Endothelial cell of umbilical vein (primary cell): ENCODE measurements at regions not wholly inside any gene's neighbourhood (a gene's known extent, or its start where the extent isn't known, plus 50 kb on each side); places are given as distances from the start of the nearest gene placed in this dataset.

ENCODE experiments used
- BruUV-seq: library from RNA; stranded (reverse); fragments of 400-500 nt; replicated peaks from 2 replicates; lab custom pipeline; 2021; lab: Mats Ljungman, UMichigan
- CTCF ChIA-PET: fragments of 300-600, 350-600 bp; sonication (Branson Sonifier 250); formaldehyde crosslinking; loops from one replicate; lab custom pipeline; 2021; ENCODE audit warnings: antibody characterized with exemption, inconsistent platforms; lab: Charles Lee
- POLR2A ChIA-PET: fragments of 300-600, 350-600 bp; sonication (Branson Sonifier 250); formaldehyde crosslinking; loops from one replicate; lab custom pipeline; 2021; ENCODE audit warnings: antibody characterized with exemption, inconsistent platforms; lab: Charles Lee
- DNase-seq: peaks from one replicate; pipeline ENCODE4 v3.0.0-alpha.2; 2011; ENCODE audit warnings: low read depth, low spot score
- FAIRE-seq: peaks from 2 replicates; lab custom pipeline; 2011; peaks lifted over from hg19 to GRCh38; lab: Jason Lieb, UNC
- H2AFZ ChIP-seq: 2 replicates; pipeline ENCODE4 v1.6.0; 2012; ENCODE audit warnings: low read depth, low read length, control low read depth, inconsistent platforms
- H3K27ac ChIP-seq: 2 replicates; pipeline ENCODE4 v1.5.1; 2011; ENCODE audit warnings: low read depth, mild to moderate bottlenecking, control low read depth, low read length, moderate library complexity; ENCODE audit not compliant: insufficient read depth
- H3K27me3 ChIP-seq, 2 experiments: 2 replicates each; pipeline versions ENCODE4 v1.6.0 to v1.6.1; 2011; ENCODE audit warnings: low read length in 2 of 2, mixed read lengths in 1 of 2; ENCODE audit not compliant: control insufficient read depth in 2 of 2, insufficient read depth in 2 of 2
- H3K36me3 ChIP-seq, 2 experiments: 2 replicates in 1 of 2; 3 replicates in 1 of 2; pipeline ENCODE4 v1.5.1; 2011; ENCODE audit warnings: low read length in 2 of 2, mild to moderate bottlenecking in 1 of 2, moderate library complexity in 1 of 2; ENCODE audit not compliant: control insufficient read depth in 2 of 2, insufficient read depth in 2 of 2; ENCODE audit errors: extremely low read depth in 1 of 2
- H3K4me1 ChIP-seq: 3 replicates; pipeline ENCODE4 v1.5.1; 2011; ENCODE audit warnings: mild to moderate bottlenecking, low read length; ENCODE audit not compliant: control insufficient read depth, insufficient read depth; ENCODE audit errors: extremely low read depth
- H3K4me2 ChIP-seq: 2 replicates; pipeline ENCODE4 v1.6.1; 2011; ENCODE audit warnings: low read length, control low read depth, mixed read lengths; ENCODE audit not compliant: insufficient read depth
- H3K4me3 ChIP-seq, 3 experiments: fragments of 200-600 bp in 1 of 3; sonication (generic), shearing (Covaris generic) in 1 of 3; replicated peaks in 1 of 3; 2 replicates each; pipeline ENCODE4 v1.5.1; 2011 to 2016; ENCODE audit warnings: control low read depth in 3 of 3, low read length in 3 of 3, mild to moderate bottlenecking in 2 of 3, inconsistent platforms in 1 of 3, low read depth in 1 of 3, moderate library complexity in 1 of 3; ENCODE audit not compliant: insufficient read depth in 1 of 3
- H3K79me2 ChIP-seq: 2 replicates; pipeline ENCODE4 v1.6.0; 2012; ENCODE audit warnings: low read length, inconsistent platforms; ENCODE audit not compliant: control insufficient read depth, insufficient read depth
- H3K9ac ChIP-seq: replicated peaks from 2 replicates; pipeline ENCODE3; 2011; ENCODE audit warnings: low read length, control low read depth; ENCODE audit not compliant: insufficient read depth; ENCODE audit errors: extremely low read depth
- H3K9me1 ChIP-seq: replicated peaks from 3 replicates; pipeline ENCODE4 v1.6.0; 2011; ENCODE audit warnings: mild to moderate bottlenecking, low read length; ENCODE audit not compliant: control insufficient read depth, insufficient read depth; ENCODE audit errors: extremely low read depth
- H3K9me3 ChIP-seq: replicated peaks from 2 replicates; pipeline ENCODE4 v1.5.1; 2012; ENCODE audit warnings: low read length, inconsistent platforms; ENCODE audit not compliant: control insufficient read depth, insufficient read depth
- H4K20me1 ChIP-seq: replicated peaks from 2 replicates; pipeline ENCODE3; 2011; ENCODE audit warnings: mild to moderate bottlenecking, low read length; ENCODE audit not compliant: control insufficient read depth, insufficient read depth; ENCODE audit errors: extremely low read depth
- CTCF ChIP-seq, 2 donors: IDR thresholded peaks; 1 replicate in 1 of 2; 2 replicates in 1 of 2; pipeline ENCODE4 v1.5.1; 2011; ENCODE audit warnings: low read length in 2 of 2, mild to moderate bottlenecking in 2 of 2, moderate library complexity in 2 of 2, control low read depth in 1 of 2, inconsistent platforms in 1 of 2, low read depth in 1 of 2; ENCODE audit not compliant: insufficient read depth in 1 of 2; ENCODE audit errors: extremely low read depth in 1 of 2
- EZH2 ChIP-seq: IDR thresholded peaks from 2 replicates; pipeline ENCODE4 v1.6.1; 2012; ENCODE audit warnings: borderline replicate concordance, low read depth, mild to moderate bottlenecking, moderate library complexity, low read length, inconsistent platforms; ENCODE audit not compliant: severe bottlenecking
- FOS ChIP-seq: IDR thresholded peaks from 2 replicates; pipeline ENCODE4 v1.6.1; 2011; ENCODE audit warnings: mild to moderate bottlenecking, low read length, moderate library complexity, borderline replicate concordance; ENCODE audit not compliant: insufficient read depth
- GATA2 ChIP-seq: IDR thresholded peaks from 2 replicates; pipeline ENCODE4 v1.7.0; 2011; ENCODE audit warnings: low read depth, mild to moderate bottlenecking, moderate library complexity, mixed read lengths, low read length; ENCODE audit not compliant: insufficient read length, insufficient read depth
- JUN ChIP-seq: IDR thresholded peaks from 2 replicates; pipeline ENCODE4 v1.6.1; 2011; ENCODE audit warnings: borderline replicate concordance, low read depth; ENCODE audit not compliant: insufficient read length, insufficient read depth
- MAX ChIP-seq: IDR thresholded peaks from 2 replicates; pipeline ENCODE4 v1.6.1; 2011; ENCODE audit not compliant: insufficient read depth, insufficient read length
- MYC ChIP-seq: IDR thresholded peaks from one replicate; pipeline ENCODE4 v1.6.1; 2011; ENCODE audit warnings: mild to moderate bottlenecking, low read depth, low read length
- POLR2A ChIP-seq: IDR thresholded peaks from 2 replicates; pipeline ENCODE4 v1.6.1; 2012; ENCODE audit warnings: low read depth, mild to moderate bottlenecking, control low read depth, low read length
- POLR2AphosphoS5 ChIP-seq: IDR thresholded peaks from 2 replicates; pipeline ENCODE4 v1.6.1; 2012; ENCODE audit warnings: low read depth, mild to moderate bottlenecking, control low read depth, low read length, moderate library complexity; ENCODE audit not compliant: insufficient read depth
- dilution Hi-C: fragments of 300-500 bp; cut with MboI; formaldehyde crosslinking; loops from one replicate; pipeline ENCODE4 v1.15.0; 2019; ENCODE audit warnings: low sequenced_read_pairs; ENCODE audit not compliant: extremely low pct_ligation_motif_present
- intact Hi-C: fragments of 100-400 bp; cut with micrococcal nuclease; formaldehyde crosslinking; loops from one replicate; pipeline ENCODE4 v1.10.0; 2022

- DNase-seq: no peak
- H4K20me1 ChIP-seq: no peaks in the 10 kb centered on the region
- H3K4me1 ChIP-seq: peaks cover 3% of the 10 kb centered on the region
- BruUV-seq: no TSS peak
- H3K4me3 ChIP-seq: no peak overlapping the region
- intact Hi-C loops (no loop called here), dilution Hi-C loops (no loop called here)
- H3K9ac ChIP-seq: no peak overlapping the region
- no peak overlapping the region for H2AFZ ChIP-seq
- H3K36me3 ChIP-seq: no peaks in the 10 kb centered on the region
- no peak for FAIRE-seq
- no peaks in the 10 kb centered on the region for H3K9me1 ChIP-seq
- no peak overlapping the region for H3K27ac ChIP-seq
- ChIA-PET CTCF (no interaction called here), POLR2A (no interaction called here)
- no peaks in the 10 kb centered on the region for H3K9me3 ChIP-seq
- no peak overlapping the region for H3K4me2 ChIP-seq
- TF ChIP-seq POLR2AphosphoS5 (no peak), MAX (no peak), JUN (no peak), EZH2 (no peak), MYC (no peak), GATA2 (no peak), FOS (no peak), CTCF (IDR thresholded peaks at IDR 0.05; ENCODE audit: extremely low read depth in 1 of 2, insufficient read depth in 1 of 2, low read depth in 1 of 2, low read length in 2 of 2) (no peak), POLR2A (no peak)
- no peaks in the 10 kb centered on the region for H3K79me2 ChIP-seq
- H3K27me3 ChIP-seq: no peaks in the 10 kb centered on the region
Measured at GRCh38 chr5:58069016-58069705, 390.7 kb downstream of the PLK2 start.
